ENCODE measurements at regions not wholly inside any gene's neighbourhood (a gene's known extent, or its start where the extent isn't known, plus 50 kb on each side); places are given as distances from the start of the nearest gene placed in this dataset.
"Not testable (repeated sequence)": the region's sequence is repeated elsewhere in the genome, so short reads cannot be mapped to it uniquely, and the experiment has no call there.

GRCh38 chr3:94821241-94821640 is 758.4 kb downstream of the NSUN3 start:
- DNase-seq (ENCODE audit: low spot score): no peak

GRCh38 chr3:94822298-94822697 is 759.4 kb downstream of the NSUN3 start:
- no peak for DNase-seq (ENCODE audit: low spot score)

GRCh38 chr3:94846251-94846650 is 783.4 kb downstream of the NSUN3 start:
- DNase-seq (ENCODE audit: low spot score): not testable (repeated sequence)

- DNase-seq (ENCODE audit: low spot score): no peak
Measured at GRCh38 chr3:94862703-94863102, 799.8 kb downstream of the NSUN3 start.

GRCh38 chr3:94869059-94869547 is 806.2 kb downstream of the NSUN3 start:
- DNase-seq (ENCODE audit: low spot score): no peak

GRCh38 chr3:94873751-94874150 is 810.9 kb downstream of the NSUN3 start:
- no peak for DNase-seq (ENCODE audit: low spot score)

DNA sequence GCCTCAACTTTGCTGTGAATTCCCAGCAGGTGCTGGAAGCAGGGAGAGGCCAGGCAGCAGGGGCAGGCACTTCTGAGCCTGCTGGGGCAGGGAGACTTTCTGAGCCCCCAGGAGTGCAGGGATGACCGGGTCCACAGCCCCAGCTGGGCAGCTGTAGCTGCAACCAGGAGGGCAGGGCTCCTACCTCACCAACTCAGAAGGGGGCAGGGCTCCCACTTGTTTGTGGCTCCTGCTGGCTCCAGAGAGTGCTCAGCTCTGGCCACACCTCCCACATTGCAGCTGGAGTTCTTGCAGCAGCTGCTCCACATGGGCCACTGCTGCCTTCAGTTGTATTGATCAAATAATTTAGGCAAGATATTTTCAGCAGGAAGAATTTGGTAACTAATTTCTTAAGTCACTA is 812.3 kb downstream of the NSUN3 start:
- no peak for DNase-seq (ENCODE audit: low spot score)

GRCh38 chr3:94887065-94887464 is 824.2 kb downstream of the NSUN3 start:
- DNase-seq (ENCODE audit: low spot score): no peak

DNA sequence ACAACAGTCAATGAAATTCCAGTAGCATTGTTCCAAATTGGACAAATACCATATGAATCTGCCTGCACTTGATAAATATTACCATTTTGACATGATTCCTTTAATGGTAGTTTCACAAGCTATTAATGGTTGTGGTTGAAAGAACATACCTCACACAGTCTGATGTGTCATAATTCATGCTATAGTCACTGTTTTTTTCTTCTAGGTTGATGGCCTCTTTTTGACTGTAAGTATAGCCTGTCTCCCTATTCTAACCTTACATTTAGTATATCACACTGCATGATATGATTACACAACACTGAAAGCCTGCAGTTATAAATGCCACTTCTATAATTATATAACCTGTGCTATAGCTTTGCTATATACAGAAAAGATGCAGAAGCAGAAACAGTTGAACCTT is 834.1 kb downstream of the NSUN3 start:
- no peak for DNase-seq (ENCODE audit: low spot score)

- DNase-seq (ENCODE audit: low spot score): no peak
Measured at GRCh38 chr3:94904156-94904674, 841.4 kb downstream of the NSUN3 start.

DNA sequence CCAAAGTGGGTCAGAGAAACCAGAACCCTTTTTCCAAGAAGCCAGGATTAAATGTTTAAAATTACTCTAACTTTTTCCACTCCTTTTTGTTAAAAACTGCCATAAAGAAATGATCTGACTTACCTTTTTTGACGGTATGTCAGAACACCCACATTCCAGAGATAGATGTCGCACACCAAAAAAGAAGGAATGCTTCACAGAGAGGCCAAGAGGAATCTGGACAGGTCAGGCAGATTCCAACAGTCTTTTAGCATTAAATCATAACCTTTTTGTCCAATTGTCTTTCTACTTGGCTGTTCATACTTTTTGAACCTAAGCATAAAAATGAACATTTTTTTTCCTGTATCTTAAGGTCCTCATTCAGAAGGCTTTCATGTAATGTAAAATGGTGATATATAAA is 846.9 kb downstream of the NSUN3 start:
- DNase-seq (ENCODE audit: low spot score): no peak

DNA sequence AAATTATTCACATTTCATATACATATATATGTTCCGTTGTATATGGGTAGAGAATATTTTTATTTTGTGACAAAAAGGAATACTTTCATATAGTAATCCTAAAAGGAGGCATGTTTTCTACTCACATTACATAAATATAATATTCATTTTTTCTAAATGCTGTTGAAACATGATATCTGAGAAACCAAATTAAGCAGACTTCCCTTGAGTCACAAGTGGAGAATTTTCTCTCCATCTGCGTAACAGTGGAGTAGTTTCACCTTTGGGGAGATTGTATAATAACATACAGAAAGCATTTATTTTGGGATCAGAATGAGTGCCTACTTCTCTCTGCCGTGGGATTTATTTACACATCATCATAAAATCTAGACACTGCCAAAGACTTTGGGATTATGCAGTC is 849.8 kb downstream of the NSUN3 start:
- no peak for DNase-seq (ENCODE audit: low spot score)

- no peak for DNase-seq (ENCODE audit: low spot score)
Measured at GRCh38 chr3:94927175-94927574, 864.3 kb downstream of the NSUN3 start.

GRCh38 chr3:94928921-94929320 is 866.1 kb downstream of the NSUN3 start:
- DNase-seq (ENCODE audit: low spot score): no peak

DNA sequence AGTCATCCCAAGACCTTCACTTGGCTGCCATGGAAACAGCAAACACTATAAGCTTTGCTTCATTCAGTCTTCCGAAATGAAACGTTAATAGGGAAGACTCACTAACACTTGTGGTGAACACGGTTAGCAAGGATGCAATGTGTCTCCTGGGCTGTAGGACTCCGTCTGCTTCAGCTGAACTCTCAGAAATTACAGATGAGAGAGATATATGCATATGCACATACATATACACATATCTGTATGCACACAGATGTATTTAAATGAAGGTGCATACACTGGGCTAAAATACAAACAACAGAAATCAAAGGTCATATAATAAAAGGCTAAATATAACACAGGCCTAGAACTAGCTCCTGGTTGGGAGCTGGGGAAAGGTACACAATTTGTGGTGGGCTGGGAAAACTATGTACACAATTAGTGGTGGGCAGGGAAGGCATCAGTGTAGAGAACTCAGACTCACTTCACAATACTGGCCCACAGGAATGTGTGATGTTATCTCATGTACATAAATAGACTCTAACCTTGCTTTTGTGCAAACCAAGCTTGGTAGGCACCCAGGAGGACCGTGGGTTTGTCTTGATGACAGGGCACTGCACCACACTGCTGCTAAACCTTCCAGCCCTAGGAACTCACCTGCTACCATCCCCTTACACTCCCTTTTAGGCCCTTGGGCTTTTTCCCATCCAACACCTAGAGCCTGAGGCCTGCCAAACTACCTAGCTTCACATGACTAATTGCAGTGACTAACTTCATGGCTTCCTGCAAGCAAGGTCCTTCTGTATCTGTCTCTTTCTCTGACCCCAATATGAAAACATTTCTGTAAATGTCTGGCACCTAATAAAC is 873.1 kb downstream of the NSUN3 start:
- no peak for DNase-seq (ENCODE audit: low spot score)

GRCh38 chr3:94937980-94938379 is 875.1 kb downstream of the NSUN3 start:
- DNase-seq (ENCODE audit: low spot score): no peak

DNA sequence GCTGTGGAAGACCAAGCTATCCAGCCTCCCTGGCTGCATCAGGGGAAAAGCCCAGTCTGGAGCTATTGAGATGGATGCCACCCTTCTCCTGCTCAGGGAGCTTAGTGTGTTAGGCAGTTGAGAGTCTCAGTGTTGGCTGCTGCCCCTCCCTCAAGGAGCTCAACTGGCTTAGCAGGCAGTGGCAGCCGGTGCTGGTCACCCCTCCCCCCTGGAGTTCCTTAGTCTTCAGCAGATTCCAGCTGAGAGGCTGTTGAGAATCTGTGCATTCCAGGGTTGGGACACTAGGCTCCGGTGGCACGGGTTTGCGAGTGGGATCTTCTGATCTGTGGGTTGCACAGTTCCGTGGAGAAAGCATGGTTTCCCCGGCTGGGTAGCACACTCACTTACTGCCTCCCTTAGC is 883.8 kb downstream of the NSUN3 start:
- no peak for DNase-seq (ENCODE audit: low spot score)

DNA sequence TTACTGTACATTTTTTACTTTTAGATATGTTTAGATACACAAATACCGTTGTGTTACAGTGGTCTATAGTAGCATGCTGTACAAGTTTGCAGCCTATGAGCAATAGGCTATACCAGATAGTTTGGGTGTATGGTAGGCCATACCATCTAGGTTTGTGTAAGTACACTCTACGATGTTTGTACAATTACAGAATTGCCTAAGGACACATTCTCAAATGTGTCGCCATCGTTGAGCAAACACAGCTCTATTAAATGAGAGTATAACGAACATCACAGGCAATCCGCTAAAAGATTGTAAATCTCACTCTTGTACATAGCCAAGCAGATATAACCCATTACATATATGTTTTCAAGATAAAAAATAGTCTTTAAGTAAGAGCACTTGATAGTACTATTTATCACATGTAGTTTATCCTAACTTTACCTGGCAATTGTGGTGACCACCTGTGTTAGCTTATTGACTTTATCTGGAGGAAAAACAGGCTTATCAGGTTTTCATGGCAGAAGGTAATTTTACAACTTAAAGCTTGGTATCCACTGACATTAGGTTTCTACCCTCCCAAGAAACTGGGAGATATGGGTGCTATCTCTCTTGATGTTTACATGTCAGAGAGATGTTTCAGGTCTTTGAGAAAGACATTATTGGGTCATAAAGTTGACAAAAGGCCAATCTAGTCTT is 898.7 kb downstream of the NSUN3 start:
- DNase-seq (ENCODE audit: low spot score): no peak

GRCh38 chr3:94965867-94966475 is 903.1 kb downstream of the NSUN3 start:
- DNase-seq (ENCODE audit: low spot score): no peak

- DNase-seq (ENCODE audit: low spot score): no peak
Measured at GRCh38 chr3:94967196-94967595, 904.3 kb downstream of the NSUN3 start.

DNA sequence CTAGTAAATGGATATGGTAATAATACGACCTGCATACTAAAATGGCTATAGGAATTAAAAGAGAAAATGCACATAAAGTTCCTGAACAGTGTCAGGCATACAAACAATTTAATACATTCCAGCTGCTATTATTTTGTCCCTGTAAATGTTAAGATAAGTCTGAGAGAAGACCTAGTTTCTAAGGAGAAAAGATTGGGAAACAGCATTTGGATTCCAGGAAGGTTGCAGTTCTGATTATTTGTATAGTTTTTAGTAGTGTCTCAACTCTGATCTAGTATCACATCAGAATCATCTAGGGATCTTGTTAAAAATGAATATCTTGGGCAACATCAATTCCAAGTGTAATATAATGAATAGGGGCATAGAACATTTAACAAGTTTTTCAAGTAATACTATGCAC is 905.7 kb downstream of the NSUN3 start:
- DNase-seq (ENCODE audit: low spot score): no peak

- DNase-seq (ENCODE audit: low spot score): no peak
Measured at GRCh38 chr3:94972066-94972465, 909.2 kb downstream of the NSUN3 start.

- no peak for DNase-seq (ENCODE audit: low spot score)
Measured at GRCh38 chr3:94978084-94978483, 915.2 kb downstream of the NSUN3 start.

Measured in mucosa of gallbladder (tissue), 1 donor.